Muscle layer of colon (tissue), 2 donors: ENCODE measurements at regions not wholly inside any gene's neighbourhood (a gene's known extent, or its start where the extent isn't known, plus 50 kb on each side); places are given as distances from the start of the nearest gene placed in this dataset.

Experiments used
- H3K27ac ChIP-seq: one replicate; pipeline ENCODE4 v1.7.0; 2013; ENCODE audit warnings: low read depth, mild to moderate bottlenecking, low read length, moderate library complexity
- H3K27me3 ChIP-seq, 2 donors: one replicate each; pipeline ENCODE4 v1.7.0; 2013; ENCODE audit warnings: low read length in 2 of 2, mild to moderate bottlenecking in 2 of 2; ENCODE audit not compliant: insufficient read depth in 2 of 2, control insufficient read depth in 1 of 2
- H3K36me3 ChIP-seq: one replicate; pipeline ENCODE4 v1.7.0; 2013; ENCODE audit warnings: mild to moderate bottlenecking, low read length; ENCODE audit not compliant: insufficient read depth
- H3K4me1 ChIP-seq: one replicate; pipeline ENCODE4 v1.7.0; 2013; ENCODE audit warnings: mild to moderate bottlenecking, low read length; ENCODE audit not compliant: insufficient read depth
- H3K4me3 ChIP-seq, 2 donors: one replicate each; pipeline ENCODE4 v1.7.0; 2013; ENCODE audit warnings: low read length in 2 of 2, low read depth in 1 of 2, mild to moderate bottlenecking in 1 of 2, moderate library complexity in 1 of 2
- H3K9ac ChIP-seq: one replicate; pipeline ENCODE4 v1.7.0; 2013; ENCODE audit warnings: low read length
- H3K9me3 ChIP-seq: one replicate; pipeline ENCODE4 v1.7.0; 2013; ENCODE audit warnings: mild to moderate bottlenecking, low read length
- donor health status: abdominal sarcoma.
- donor health status: Adenocarcinoma of cecum.

DNA sequence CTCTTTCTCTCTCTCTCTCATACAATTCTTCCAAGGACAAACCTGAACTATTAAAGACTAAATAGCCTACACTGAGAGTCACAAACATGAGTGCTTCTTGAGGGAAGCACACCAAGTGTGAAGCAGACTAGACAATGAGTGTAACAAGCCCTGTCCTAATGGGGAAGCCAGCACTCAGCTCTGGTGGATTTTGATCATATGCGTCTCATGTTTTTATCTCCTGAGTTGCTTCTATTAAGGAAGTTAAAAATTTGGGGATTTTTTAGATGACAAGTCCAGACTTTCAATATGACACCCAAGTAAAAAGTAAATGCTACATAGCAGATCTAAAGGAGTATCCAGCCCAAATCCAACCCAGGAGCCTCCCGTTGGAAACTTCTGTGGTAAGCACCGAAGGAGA, 437.8 kb downstream of the RFC3 start:
- Histone ChIP-seq H3K36me3 (no peaks in the 10 kb centered on the region), H3K27me3 (no peaks in the 10 kb centered on the region), H3K9ac (no peak overlapping the region), H3K4me1 (no peaks in the 10 kb centered on the region), H3K9me3 (no peaks in the 10 kb centered on the region), H3K4me3 (no peak overlapping the region), H3K27ac (no peak overlapping the region)

- Histone ChIP-seq H3K4me3 (no peak overlapping the region), H3K36me3 (no peaks in the 10 kb centered on the region), H3K27me3 (no peaks in the 10 kb centered on the region), H3K9me3 (no peaks in the 10 kb centered on the region), H3K9ac (no peak overlapping the region), H3K27ac (no peak overlapping the region), H3K4me1 (no peaks in the 10 kb centered on the region)
These were observed 438.3 kb downstream of the RFC3 start for GRCh38 chr13:34256236-34256635.

- Histone ChIP-seq H3K4me1 (no peaks in the 10 kb centered on the region), H3K9ac (no peak overlapping the region), H3K4me3 (no peak overlapping the region), H3K9me3 (no peaks in the 10 kb centered on the region), H3K27ac (no peak overlapping the region), H3K27me3 (no peaks in the 10 kb centered on the region), H3K36me3 (no peaks in the 10 kb centered on the region)
These were observed 440.0 kb downstream of the RFC3 start for GRCh38 chr13:34257966-34258365.

- H3K9ac ChIP-seq: no peak overlapping the region
- no peaks in the 10 kb centered on the region for H3K27me3 ChIP-seq
- no peaks in the 10 kb centered on the region for H3K4me1 ChIP-seq
- H3K9me3 ChIP-seq: no peaks in the 10 kb centered on the region
- H3K4me3 ChIP-seq: no peak overlapping the region
- no peaks in the 10 kb centered on the region for H3K36me3 ChIP-seq
- H3K27ac ChIP-seq: no peak overlapping the region
These were observed 440.9 kb downstream of the RFC3 start for GRCh38 chr13:34258646-34259386.

DNA sequence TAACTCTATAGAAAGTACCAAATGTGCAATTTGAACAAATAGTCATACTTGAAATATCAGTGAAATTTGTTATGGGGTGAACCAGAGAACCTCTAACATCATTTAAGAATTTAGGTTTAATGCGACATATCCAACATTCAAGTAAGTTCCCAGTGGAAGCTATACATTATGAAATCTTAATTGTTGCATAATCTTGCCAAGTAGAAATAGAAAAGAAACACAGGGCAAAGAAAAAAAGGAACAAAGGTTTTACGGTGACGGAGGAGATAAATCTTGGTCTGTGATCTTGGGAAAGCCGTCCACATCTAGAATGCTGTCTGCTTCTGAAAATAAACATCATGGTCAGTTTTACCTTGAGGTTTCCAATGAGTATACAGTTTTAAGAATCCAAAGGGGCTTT, 445.7 kb downstream of the RFC3 start:
- Histone ChIP-seq H3K9me3 (no peaks in the 10 kb centered on the region), H3K27ac (no peak overlapping the region), H3K27me3 (no peaks in the 10 kb centered on the region), H3K36me3 (no peaks in the 10 kb centered on the region), H3K4me1 (no peaks in the 10 kb centered on the region), H3K9ac (no peak overlapping the region), H3K4me3 (no peak overlapping the region)

DNA sequence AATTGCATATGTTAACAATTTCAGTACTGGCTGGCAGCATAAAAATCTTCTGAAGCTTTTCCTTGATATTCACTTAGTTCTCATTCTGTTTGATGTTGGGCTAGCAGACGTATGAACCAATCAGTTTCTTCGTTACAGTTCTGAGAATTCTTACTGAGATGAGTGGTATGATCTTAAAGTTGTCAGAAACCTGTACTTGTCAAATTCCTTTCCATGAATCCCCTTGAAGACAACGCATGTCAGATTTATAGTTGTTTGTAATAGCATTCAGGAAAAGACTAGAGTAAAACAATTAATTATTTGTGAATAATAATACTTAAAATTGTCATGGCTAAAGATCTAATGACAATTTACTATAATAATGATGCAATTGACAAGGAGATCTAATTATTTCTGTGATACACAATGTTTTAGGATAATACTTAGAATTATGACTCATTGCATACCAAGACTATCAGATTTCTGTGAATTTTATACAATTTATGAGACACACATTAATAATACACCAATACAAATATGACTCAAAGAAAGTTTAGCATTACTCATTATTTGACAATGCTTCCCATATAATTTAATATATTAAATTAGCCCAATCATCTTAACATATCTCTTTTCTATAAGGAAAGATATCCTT, 447.2 kb downstream of the RFC3 start:
- Histone ChIP-seq H3K4me1 (no peaks in the 10 kb centered on the region), H3K4me3 (no peak overlapping the region), H3K9me3 (no peaks in the 10 kb centered on the region), H3K27me3 (no peaks in the 10 kb centered on the region), H3K36me3 (no peaks in the 10 kb centered on the region), H3K9ac (no peak overlapping the region), H3K27ac (no peak overlapping the region)

GRCh38 chr13:34276764-34277163, 458.8 kb downstream of the RFC3 start:
- no peak overlapping the region for H3K27ac ChIP-seq
- no peaks in the 10 kb centered on the region for H3K27me3 ChIP-seq
- H3K36me3 ChIP-seq: no peaks in the 10 kb centered on the region
- H3K9me3 ChIP-seq: no peaks in the 10 kb centered on the region
- no peak overlapping the region for H3K9ac ChIP-seq
- no peak overlapping the region for H3K4me3 ChIP-seq
- peaks cover 5% of the 10 kb centered on the region for H3K4me1 ChIP-seq

DNA sequence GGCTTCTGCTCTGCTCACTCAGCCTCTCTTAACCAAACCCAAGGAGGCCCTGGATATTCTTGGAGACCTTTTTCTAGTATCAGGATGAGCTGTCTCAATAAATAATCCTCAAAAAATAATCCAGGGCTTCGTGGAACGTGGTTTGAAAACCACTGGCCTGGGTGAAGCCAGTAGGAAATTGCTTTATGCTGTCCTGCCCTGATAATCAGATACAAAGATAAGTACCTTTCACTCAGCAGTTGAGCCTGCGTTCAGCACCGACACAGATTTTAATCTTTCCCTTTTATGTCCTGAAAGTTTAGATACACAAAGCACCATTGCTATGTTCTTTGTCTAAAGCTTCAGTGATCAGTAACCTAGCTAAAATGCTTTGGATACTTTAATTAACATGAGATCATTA, 460.0 kb downstream of the RFC3 start:
- H3K36me3 ChIP-seq: no peaks in the 10 kb centered on the region
- peak overlapping the region; percentile 37 for H3K27ac ChIP-seq
- H3K27me3 ChIP-seq: no peaks in the 10 kb centered on the region
- H3K9me3 ChIP-seq: no peaks in the 10 kb centered on the region
- peaks cover 5% of the 10 kb centered on the region for H3K4me1 ChIP-seq
- H3K9ac ChIP-seq: no peak overlapping the region
- no peak overlapping the region for H3K4me3 ChIP-seq

DNA sequence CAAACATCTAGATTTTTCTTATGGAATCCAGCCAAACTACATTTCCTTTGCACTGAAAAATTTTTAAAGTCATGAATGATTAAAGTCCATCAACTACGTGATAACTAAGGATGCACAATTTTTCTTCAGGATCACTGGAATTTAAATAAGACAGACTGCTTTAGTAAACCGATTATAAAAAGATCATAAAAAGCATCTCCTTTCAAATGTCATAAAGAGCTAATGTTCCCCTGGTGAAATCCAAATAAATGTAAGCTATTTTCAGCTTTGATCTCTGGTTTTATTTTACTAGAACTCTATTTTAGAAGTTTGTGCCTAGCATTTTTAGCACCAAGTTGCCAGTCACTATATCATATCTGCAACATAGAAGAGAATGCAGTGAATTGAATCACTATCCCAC, 460.8 kb downstream of the RFC3 start:
- Histone ChIP-seq H3K4me3 (no peak overlapping the region), H3K27ac (no peak overlapping the region), H3K27me3 (no peaks in the 10 kb centered on the region), H3K9me3 (no peaks in the 10 kb centered on the region), H3K9ac (no peak overlapping the region), H3K36me3 (no peaks in the 10 kb centered on the region), H3K4me1 (peaks cover 5% of the 10 kb centered on the region)

- no peaks in the 10 kb centered on the region for H3K36me3 ChIP-seq
- no peak overlapping the region for H3K4me3 ChIP-seq
- H3K4me1 ChIP-seq: no peaks in the 10 kb centered on the region
- no peaks in the 10 kb centered on the region for H3K9me3 ChIP-seq
- H3K27ac ChIP-seq: no peak overlapping the region
- no peaks in the 10 kb centered on the region for H3K27me3 ChIP-seq
- H3K9ac ChIP-seq: no peak overlapping the region
These were observed 472.7 kb downstream of the RFC3 start for GRCh38 chr13:34290661-34291060.

DNA sequence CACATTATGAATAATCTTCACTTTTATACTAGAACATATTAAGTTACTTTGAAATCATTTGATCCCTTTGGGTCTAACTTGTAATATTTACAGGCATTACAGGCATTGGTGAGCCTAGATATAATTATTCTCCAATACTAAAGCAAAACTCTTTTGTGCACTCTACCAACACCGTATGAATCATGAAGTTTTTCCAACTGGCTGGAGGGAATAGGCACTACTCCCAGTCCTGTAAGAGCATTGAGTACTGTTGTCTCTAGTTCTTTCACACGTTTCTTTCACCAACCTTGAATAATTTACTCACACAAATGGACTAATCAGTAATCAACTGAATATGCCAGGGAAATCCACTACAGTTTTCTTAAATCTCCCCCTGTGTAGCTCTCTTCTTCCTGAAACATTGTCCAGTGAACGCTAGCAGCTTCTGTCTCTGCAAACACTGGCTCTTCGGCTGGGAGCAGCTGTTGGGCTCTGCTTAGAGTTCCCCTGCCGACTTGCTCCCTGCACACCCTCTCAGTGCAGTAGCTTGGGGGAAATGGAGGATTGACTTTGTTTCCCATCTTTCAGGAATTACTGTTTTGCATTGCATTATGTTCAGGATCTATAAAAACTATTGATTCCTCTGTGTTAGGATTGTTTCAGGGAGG, 476.7 kb downstream of the RFC3 start:
- Histone ChIP-seq H3K27ac (no peak overlapping the region), H3K27me3 (no peaks in the 10 kb centered on the region), H3K9ac (no peak overlapping the region), H3K4me1 (no peaks in the 10 kb centered on the region), H3K9me3 (no peaks in the 10 kb centered on the region), H3K36me3 (no peaks in the 10 kb centered on the region), H3K4me3 (peak overlapping the region in 1 of 2 donors; percentile 22)
